OCI-LY7 (cell line): ENCODE measurements at regions not wholly inside any gene's neighbourhood (a gene's known extent, or its start where the extent isn't known, plus 50 kb on each side); places are given as distances from the start of the nearest gene placed in this dataset.
"Not testable (repeated sequence)": the region's sequence is repeated elsewhere in the genome, so short reads cannot be mapped to it uniquely, and the experiment has no call there.

Source experiments
- EZH2phosphoT487 ChIP-seq: fragments of 200-600 bp; sonication (generic); IDR thresholded peaks from 2 replicates; pipeline ENCODE4 v1.6.1; 2018; ENCODE audit warnings: low read depth, borderline replicate concordance, mild to moderate bottlenecking, mixed run types, antibody characterized with exemption, low read length, moderate library complexity, mixed read lengths
- TF ChIP-seq, protein P1 (sequence below): fragments of 200-600 bp; sonication (generic); conservative IDR thresholded peaks from 2 replicates; pipeline ENCODE4 v1.5.1; 2014; ENCODE audit warnings: mild to moderate bottlenecking, antibody characterized with exemption, low read length, moderate library complexity, mixed read lengths

DNA sequence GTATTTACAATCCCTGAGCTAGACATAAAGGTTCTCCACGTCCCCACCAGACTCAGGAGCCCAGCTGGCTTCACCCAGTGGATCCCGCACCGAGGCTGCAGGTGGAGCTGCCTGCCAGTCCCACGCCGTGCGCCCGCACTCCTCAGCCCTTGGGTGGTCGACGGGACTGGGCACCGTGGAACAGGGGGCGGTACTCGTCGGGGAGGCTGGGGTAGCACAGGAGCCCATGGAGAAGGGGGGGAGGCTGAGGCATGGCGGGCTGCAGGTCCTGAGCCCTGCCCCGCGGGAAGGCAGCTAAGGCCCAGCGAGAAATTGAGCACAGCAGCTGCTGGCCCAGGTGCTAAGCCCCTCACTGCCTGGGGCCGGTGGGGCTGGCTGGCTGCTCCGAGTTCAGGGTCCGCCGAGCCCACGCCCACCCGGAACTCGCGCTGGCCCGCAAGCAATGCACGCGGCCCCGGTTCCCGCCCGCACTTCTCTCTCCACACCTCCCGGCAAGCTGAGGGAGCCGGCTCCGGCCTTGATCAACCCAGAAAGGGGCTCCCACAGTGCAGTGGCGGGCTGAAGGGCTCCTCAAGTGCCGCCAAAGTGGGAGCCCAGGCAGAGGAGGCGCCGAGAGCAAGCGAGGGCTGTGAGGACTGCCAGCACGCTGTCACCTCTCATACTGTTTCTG lies 347.4 kb downstream of the UBE2NL start:
- TF ChIP-seq, protein P1, sequence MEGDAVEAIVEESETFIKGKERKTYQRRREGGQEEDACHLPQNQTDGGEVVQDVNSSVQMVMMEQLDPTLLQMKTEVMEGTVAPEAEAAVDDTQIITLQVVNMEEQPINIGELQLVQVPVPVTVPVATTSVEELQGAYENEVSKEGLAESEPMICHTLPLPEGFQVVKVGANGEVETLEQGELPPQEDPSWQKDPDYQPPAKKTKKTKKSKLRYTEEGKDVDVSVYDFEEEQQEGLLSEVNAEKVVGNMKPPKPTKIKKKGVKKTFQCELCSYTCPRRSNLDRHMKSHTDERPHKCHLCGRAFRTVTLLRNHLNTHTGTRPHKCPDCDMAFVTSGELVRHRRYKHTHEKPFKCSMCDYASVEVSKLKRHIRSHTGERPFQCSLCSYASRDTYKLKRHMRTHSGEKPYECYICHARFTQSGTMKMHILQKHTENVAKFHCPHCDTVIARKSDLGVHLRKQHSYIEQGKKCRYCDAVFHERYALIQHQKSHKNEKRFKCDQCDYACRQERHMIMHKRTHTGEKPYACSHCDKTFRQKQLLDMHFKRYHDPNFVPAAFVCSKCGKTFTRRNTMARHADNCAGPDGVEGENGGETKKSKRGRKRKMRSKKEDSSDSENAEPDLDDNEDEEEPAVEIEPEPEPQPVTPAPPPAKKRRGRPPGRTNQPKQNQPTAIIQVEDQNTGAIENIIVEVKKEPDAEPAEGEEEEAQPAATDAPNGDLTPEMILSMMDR: not testable (repeated sequence)
- TF ChIP-seq EZH2phosphoT487: not testable (repeated sequence)
